Nephron progenitor cell (in vitro differentiated cells): ENCODE measurements at regions not wholly inside any gene's neighbourhood (a gene's known extent, or its start where the extent isn't known, plus 50 kb on each side); places are given as distances from the start of the nearest gene placed in this dataset.

Experiments used
- DNase-seq: peaks from one replicate; pipeline ENCODE4 v3.0.0; 2021
- H3K27ac Mint-ChIP-seq: 2 replicates; pipeline ENCODE4 v1.8.0; 2021; ENCODE audit warnings: mild to moderate bottlenecking, moderate library complexity, mixed read lengths
- H3K27me3 Mint-ChIP-seq: 2 replicates; pipeline ENCODE4 v1.8.0; 2021; ENCODE audit warnings: mild to moderate bottlenecking, low read depth, mixed read lengths; ENCODE audit not compliant: poor library complexity
- H3K36me3 Mint-ChIP-seq: 2 replicates; pipeline ENCODE4 v1.8.0; 2021; ENCODE audit warnings: low read depth, mixed read lengths
- H3K4me1 Mint-ChIP-seq: 2 replicates; pipeline ENCODE4 v1.8.0; 2021; ENCODE audit warnings: mixed read lengths
- H3K4me3 Mint-ChIP-seq: 2 replicates; pipeline ENCODE4 v1.8.0; 2021; ENCODE audit warnings: mild to moderate bottlenecking, moderate library complexity, mixed read lengths
- H3K9me3 Mint-ChIP-seq: 2 replicates; pipeline ENCODE4 v1.8.0; 2021; ENCODE audit warnings: mild to moderate bottlenecking, moderate library complexity, mixed read lengths
- CTCF ChIP-seq: fragments of 200-600 bp; sonication (generic); IDR thresholded peaks from 2 replicates; pipeline ENCODE4 v1.5.0; 2021; ENCODE audit warnings: antibody characterized with exemption

- no peak for DNase-seq
- Mint-ChIP-seq H3K27ac (no peak overlapping the region), H3K36me3 (no peaks in the 10 kb centered on the region)
Measured at GRCh38 chr5:57538341-57538955, 55.8 kb upstream of the ACTBL2 start.

DNA sequence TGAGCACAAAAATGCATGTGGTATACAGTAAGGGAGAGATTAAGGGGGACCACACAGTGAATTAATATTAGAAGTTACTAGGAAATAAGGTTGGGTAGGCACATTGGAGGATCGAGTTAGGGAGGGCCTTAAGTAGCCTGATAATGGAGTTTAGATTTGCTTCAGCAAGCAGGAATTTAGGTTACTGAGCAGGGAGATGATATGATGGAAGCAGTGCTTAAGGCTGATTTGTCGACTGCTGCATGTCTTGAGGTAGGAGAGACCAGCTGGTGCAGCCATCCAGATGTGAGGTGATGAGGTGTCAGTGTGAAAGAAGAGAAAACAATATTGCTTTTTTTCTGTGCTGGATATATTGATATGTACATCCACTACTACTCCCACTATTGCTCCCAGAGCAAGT lies 55.2 kb upstream of the ACTBL2 start:
- Mint-ChIP-seq H3K27me3 (peaks cover 6% of the 10 kb centered on the region), H3K9me3 (no peaks in the 10 kb centered on the region), H3K36me3 (no peaks in the 10 kb centered on the region), H3K4me1 (peaks cover 29% of the 10 kb centered on the region), H3K4me3 (no peak overlapping the region), H3K27ac (no peak overlapping the region)
- TF ChIP-seq CTCF: no peak
- DNase-seq: no peak

More at GRCh38 chr5:57538341-57538955, 55.8 kb upstream of the ACTBL2 start:
- Mint-ChIP-seq H3K9me3 (no peaks in the 10 kb centered on the region), H3K4me3 (no peak overlapping the region), H3K27me3 (peaks cover 9% of the 10 kb centered on the region), H3K4me1 (peaks cover 27% of the 10 kb centered on the region)
- TF ChIP-seq CTCF: no peak

DNA sequence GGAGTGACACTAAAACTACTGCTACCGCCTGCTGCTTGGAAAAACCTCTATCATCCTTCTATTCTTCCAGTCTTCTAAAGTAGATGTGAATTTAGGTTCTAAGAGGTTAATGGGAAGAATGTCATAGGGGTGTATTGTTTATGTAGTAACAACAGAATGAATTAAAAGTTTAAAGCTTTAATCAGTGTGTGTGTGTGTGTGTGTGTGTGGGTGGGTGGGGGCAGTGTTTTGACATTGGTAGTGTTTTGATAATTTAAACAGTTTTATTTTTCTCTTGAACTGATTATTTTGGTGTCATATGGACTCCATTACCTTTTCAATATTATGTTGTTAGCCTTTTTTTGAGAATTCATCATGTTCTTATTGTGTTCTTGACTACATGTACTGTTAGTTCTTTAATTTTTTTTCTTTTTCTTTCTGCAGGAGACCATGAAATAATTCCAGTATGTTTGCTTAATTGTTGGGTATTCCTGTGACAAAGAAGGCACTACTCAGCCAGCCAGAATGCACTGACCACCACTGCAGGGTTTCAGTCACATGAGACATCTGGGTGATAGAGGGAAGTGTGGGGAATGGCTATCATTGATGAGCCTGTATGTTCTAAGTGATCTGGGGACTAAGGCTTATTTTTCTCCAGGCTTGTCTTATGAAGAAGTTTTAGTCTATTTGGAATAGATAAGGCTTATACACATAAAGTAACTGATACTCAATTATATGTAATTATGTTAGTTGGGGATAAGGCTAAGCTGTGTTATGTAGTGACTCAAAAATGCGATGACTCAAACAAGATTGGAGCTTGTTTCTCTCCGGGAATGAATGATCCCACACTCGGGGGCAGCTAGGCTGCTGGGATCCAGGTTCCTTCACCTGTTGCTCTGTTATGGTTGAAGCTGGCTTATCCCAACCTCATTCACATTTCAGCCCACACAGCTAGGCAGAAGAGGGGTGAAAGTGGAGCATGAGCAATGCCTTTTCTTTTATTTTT lies 50.2 kb upstream of the ACTBL2 start:
- Mint-ChIP-seq H3K4me3 (no peak overlapping the region), H3K27ac (no peak overlapping the region), H3K4me1 (peaks cover 36% of the 10 kb centered on the region), H3K9me3 (peaks cover 5% of the 10 kb centered on the region), H3K27me3 (no peaks in the 10 kb centered on the region), H3K36me3 (no peaks in the 10 kb centered on the region)
- no peak for TF ChIP-seq CTCF
- DNase-seq: no peak
